HL-60 (cell line): ENCODE measurements at regions not wholly inside any gene's neighbourhood (a gene's known extent, or its start where the extent isn't known, plus 50 kb on each side); places are given as distances from the start of the nearest gene placed in this dataset.

Experiments
- GABPA ChIP-seq: IDR thresholded peaks from 2 replicates; pipeline ENCODE4 v1.6.1; 2012; ENCODE audit warnings: low read depth
- POLR2AphosphoS5 ChIP-seq: IDR thresholded peaks from 2 replicates; pipeline ENCODE4 v1.6.1; 2012; ENCODE audit warnings: low read depth
- REST ChIP-seq: IDR thresholded peaks from 2 replicates; pipeline ENCODE4 v1.6.1; 2012; ENCODE audit warnings: low read depth; ENCODE audit not compliant: insufficient replicate concordance
- SPI1 ChIP-seq: IDR thresholded peaks from 2 replicates; pipeline ENCODE4 v1.6.1; 2012; ENCODE audit warnings: low read depth, mild to moderate bottlenecking, borderline replicate concordance
- TF ChIP-seq, protein P1 (sequence below): IDR thresholded peaks from one replicate; pipeline ENCODE4 v1.5.1; 2011; ENCODE audit warnings: low read length, control low read depth, inconsistent platforms; ENCODE audit not compliant: insufficient read depth

DNA sequence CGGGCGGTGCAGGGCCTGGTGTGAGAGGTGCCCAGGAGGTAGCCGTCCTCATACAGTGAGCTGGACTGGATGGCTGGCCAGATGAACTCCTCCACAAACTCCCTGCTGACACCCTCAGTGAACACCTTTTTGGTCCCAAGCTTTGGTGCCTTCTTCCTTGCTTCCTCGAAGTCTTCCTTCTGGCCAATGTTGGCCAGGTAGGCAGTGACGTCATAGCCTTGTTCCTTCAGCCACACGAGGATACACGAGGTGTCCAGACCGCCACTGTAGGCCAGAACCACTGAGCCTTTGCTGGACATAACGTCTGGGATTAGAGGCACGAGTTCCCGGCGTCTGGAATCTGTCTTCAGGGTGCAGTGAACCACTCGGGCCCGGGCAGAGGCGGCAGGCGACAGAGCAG, 206.8 kb upstream of the SP4 start:
- TF ChIP-seq, protein P1, sequence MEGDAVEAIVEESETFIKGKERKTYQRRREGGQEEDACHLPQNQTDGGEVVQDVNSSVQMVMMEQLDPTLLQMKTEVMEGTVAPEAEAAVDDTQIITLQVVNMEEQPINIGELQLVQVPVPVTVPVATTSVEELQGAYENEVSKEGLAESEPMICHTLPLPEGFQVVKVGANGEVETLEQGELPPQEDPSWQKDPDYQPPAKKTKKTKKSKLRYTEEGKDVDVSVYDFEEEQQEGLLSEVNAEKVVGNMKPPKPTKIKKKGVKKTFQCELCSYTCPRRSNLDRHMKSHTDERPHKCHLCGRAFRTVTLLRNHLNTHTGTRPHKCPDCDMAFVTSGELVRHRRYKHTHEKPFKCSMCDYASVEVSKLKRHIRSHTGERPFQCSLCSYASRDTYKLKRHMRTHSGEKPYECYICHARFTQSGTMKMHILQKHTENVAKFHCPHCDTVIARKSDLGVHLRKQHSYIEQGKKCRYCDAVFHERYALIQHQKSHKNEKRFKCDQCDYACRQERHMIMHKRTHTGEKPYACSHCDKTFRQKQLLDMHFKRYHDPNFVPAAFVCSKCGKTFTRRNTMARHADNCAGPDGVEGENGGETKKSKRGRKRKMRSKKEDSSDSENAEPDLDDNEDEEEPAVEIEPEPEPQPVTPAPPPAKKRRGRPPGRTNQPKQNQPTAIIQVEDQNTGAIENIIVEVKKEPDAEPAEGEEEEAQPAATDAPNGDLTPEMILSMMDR = no peak
- no peak for TF ChIP-seq REST
- no peak for TF ChIP-seq POLR2AphosphoS5
- no peak for TF ChIP-seq GABPA
- no peak for TF ChIP-seq SPI1
